Parathyroid adenoma (tissue), 2 donors: ENCODE measurements at regions not wholly inside any gene's neighbourhood (a gene's known extent, or its start where the extent isn't known, plus 50 kb on each side); places are given as distances from the start of the nearest gene placed in this dataset.
"Not testable (repeated sequence)": the region's sequence is repeated elsewhere in the genome, so short reads cannot be mapped to it uniquely, and the experiment has no call there.

Experiments used
- H2AFZ ChIP-seq: fragments of 300-600 bp; sonication (generic); one replicate; pipeline ENCODE4 v1.7.0; 2017; ENCODE audit warnings: antibody characterized with exemption, mild to moderate bottlenecking
- H3K27ac ChIP-seq: fragments of 300-600 bp; sonication (generic); one replicate; pipeline ENCODE4 v1.7.0; 2017
- H3K27me3 ChIP-seq: fragments of 300-600 bp; sonication (generic); one replicate; pipeline ENCODE4 v1.7.0; 2017; ENCODE audit warnings: low read length; ENCODE audit not compliant: control insufficient read depth, insufficient read depth
- H3K36me3 ChIP-seq: fragments of 300-600 bp; sonication (generic); one replicate; pipeline ENCODE4 v1.7.0; 2017; ENCODE audit warnings: low read length; ENCODE audit not compliant: control insufficient read depth, insufficient read depth
- H3K4me1 ChIP-seq: fragments of 300-600 bp; sonication (generic); one replicate; pipeline ENCODE4 v1.7.0; 2017; ENCODE audit warnings: control low read depth
- H3K4me2 ChIP-seq: fragments of 300-600 bp; sonication (generic); one replicate; pipeline ENCODE4 v1.7.0; 2017; ENCODE audit warnings: low read length
- H3K4me3 ChIP-seq: fragments of 300-600 bp; sonication (generic); one replicate; pipeline ENCODE4 v1.7.0; 2017; ENCODE audit warnings: low read depth, low read length
- H3K79me2 ChIP-seq: fragments of 300-600 bp; sonication (generic); one replicate; pipeline ENCODE4 v1.7.0; 2017; ENCODE audit warnings: control low read depth
- H3K9ac ChIP-seq: fragments of 300-600 bp; sonication (generic); one replicate; pipeline ENCODE4 v1.7.0; 2017; ENCODE audit warnings: mild to moderate bottlenecking
- H3K9me3 ChIP-seq: fragments of 300-600 bp; sonication (generic); one replicate; pipeline ENCODE4 v1.7.0; 2017; ENCODE audit warnings: low read length; ENCODE audit not compliant: control insufficient read depth
- TF ChIP-seq, protein P1 (sequence below): fragments of 300-600 bp; sonication (generic); IDR thresholded peaks from one replicate; pipeline ENCODE4 v1.7.0; 2017; ENCODE audit warnings: antibody characterized with exemption, mild to moderate bottlenecking
- donor health status: primary hyperparathyroidism.

GRCh38 chr1:87985071-87985470 is 656.4 kb downstream of the LMO4 start:
- Histone ChIP-seq H3K27me3 (no peaks in the 10 kb centered on the region), H3K36me3 (no peaks in the 10 kb centered on the region), H3K9ac (no peak overlapping the region), H3K9me3 (no peaks in the 10 kb centered on the region), H3K4me1 (no peaks in the 10 kb centered on the region), H3K4me3 (no peak overlapping the region), H3K27ac (no peak overlapping the region), H2AFZ (no peak overlapping the region), H3K79me2 (no peaks in the 10 kb centered on the region), H3K4me2 (no peak overlapping the region)
- TF ChIP-seq, protein P1, sequence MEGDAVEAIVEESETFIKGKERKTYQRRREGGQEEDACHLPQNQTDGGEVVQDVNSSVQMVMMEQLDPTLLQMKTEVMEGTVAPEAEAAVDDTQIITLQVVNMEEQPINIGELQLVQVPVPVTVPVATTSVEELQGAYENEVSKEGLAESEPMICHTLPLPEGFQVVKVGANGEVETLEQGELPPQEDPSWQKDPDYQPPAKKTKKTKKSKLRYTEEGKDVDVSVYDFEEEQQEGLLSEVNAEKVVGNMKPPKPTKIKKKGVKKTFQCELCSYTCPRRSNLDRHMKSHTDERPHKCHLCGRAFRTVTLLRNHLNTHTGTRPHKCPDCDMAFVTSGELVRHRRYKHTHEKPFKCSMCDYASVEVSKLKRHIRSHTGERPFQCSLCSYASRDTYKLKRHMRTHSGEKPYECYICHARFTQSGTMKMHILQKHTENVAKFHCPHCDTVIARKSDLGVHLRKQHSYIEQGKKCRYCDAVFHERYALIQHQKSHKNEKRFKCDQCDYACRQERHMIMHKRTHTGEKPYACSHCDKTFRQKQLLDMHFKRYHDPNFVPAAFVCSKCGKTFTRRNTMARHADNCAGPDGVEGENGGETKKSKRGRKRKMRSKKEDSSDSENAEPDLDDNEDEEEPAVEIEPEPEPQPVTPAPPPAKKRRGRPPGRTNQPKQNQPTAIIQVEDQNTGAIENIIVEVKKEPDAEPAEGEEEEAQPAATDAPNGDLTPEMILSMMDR = no peak

GRCh38 chr1:87986130-87986866 is 657.6 kb downstream of the LMO4 start:
- TF ChIP-seq, protein P1 = no peak
- no peaks in the 10 kb centered on the region for H3K36me3 ChIP-seq

DNA sequence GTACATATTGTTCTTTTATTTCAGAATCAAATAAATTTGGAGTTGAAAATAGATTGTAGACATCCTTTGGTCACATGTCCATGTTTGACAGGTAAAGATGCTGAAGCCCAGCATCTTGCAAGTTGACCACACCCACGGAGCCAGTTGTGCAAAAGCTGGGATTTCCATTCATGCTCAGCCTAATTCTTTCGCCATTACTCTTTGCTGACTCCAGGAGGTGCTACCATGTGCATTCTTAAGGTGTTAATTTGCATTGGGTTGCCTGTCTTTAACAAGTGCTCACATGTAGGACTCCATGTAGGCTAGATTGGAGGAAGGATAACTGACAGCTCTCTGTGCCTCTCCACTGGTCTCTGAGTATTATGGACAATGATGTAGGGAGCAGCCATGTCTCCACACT is 660.7 kb downstream of the LMO4 start:
- no peak overlapping the region for H3K27ac ChIP-seq

More at GRCh38 chr1:87986130-87986866, 657.6 kb downstream of the LMO4 start:
- Histone ChIP-seq H3K4me1 (no peaks in the 10 kb centered on the region), H2AFZ (no peak overlapping the region), H3K9me3 (no peaks in the 10 kb centered on the region), H3K79me2 (no peaks in the 10 kb centered on the region), H3K4me2 (no peak overlapping the region), H3K27ac (no peak overlapping the region), H3K9ac (no peak overlapping the region), H3K4me3 (no peak overlapping the region), H3K27me3 (no peaks in the 10 kb centered on the region)

GRCh38 chr1:87992536-87992935 is 663.9 kb downstream of the LMO4 start:
- not testable (repeated sequence) for H3K27me3 ChIP-seq, H3K36me3 ChIP-seq, H3K9ac ChIP-seq, H3K4me3 ChIP-seq, H3K79me2 ChIP-seq, H3K9me3 ChIP-seq, H3K4me1 ChIP-seq, H3K27ac ChIP-seq, H2AFZ ChIP-seq, H3K4me2 ChIP-seq

More for the DNA sequence above, 660.7 kb downstream of the LMO4 start:
- TF ChIP-seq, protein P1 = no peak
- Histone ChIP-seq H3K9ac (no peak overlapping the region), H3K4me3 (no peak overlapping the region), H3K36me3 (no peaks in the 10 kb centered on the region), H3K4me2 (no peak overlapping the region), H3K9me3 (no peaks in the 10 kb centered on the region), H3K4me1 (no peaks in the 10 kb centered on the region), H3K27me3 (no peaks in the 10 kb centered on the region), H2AFZ (no peak overlapping the region), H3K79me2 (no peaks in the 10 kb centered on the region)

DNA sequence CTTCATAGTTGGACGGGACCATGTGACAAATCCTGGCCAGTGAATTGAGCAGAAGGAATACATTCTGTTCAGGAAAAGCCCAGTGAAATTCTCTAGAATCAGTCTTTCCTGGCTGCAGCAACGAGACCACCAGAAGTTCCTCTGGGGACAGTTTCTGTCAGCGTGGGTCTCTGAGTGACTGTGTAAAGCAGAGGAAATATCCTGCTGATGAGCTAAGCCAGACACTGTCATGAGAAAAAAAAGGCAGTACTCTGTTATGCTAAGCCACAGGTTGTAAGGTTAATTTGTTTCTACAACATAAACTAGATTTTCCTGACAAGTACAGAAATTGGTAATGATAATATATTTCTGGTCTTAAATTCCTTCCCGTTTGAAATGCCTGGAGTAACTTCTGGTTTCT is 664.4 kb downstream of the LMO4 start:
- no peaks in the 10 kb centered on the region for H3K4me1 ChIP-seq
- TF ChIP-seq, protein P1 = no peak
- H3K9ac ChIP-seq = no peak overlapping the region
- H3K27ac ChIP-seq = no peak overlapping the region
- H3K4me3 ChIP-seq = no peak overlapping the region
- no peaks in the 10 kb centered on the region for H3K27me3 ChIP-seq
- no peak overlapping the region for H2AFZ ChIP-seq
- H3K4me2 ChIP-seq = no peak overlapping the region
- no peaks in the 10 kb centered on the region for H3K79me2 ChIP-seq
- H3K36me3 ChIP-seq = no peaks in the 10 kb centered on the region
- no peaks in the 10 kb centered on the region for H3K9me3 ChIP-seq
